ENCODE measurements at regions not wholly inside any gene's neighbourhood (a gene's known extent, or its start where the extent isn't known, plus 50 kb on each side); places are given as distances from the start of the nearest gene placed in this dataset.
A peak's percentile ranks its signal among the peaks of the same experiment; 100 is the strongest.

GRCh38 chr3:34008836-34009809 is 210.7 kb downstream of the PDCD6IP start:
- H4K20me1 ChIP-seq (replicated peaks; ENCODE audit: insufficient read depth), result no peaks in the 10 kb centered on the region
- H3K27ac ChIP-seq (ENCODE audit: low read depth), result no peak overlapping the region
- peak overlapping the region; percentile 60; the same call in 1 of the 2 replicates for H3K4me2 ChIP-seq
- H3K9me2 ChIP-seq (ENCODE audit: insufficient read depth), result 0 out of 2 replicates have a peak, but pooled peaks cover 3% of the 10 kb centered on the region
- TF ChIP-seq CTCF (conservative IDR thresholded peaks at IDR 0.05; ENCODE audit: low read depth in 2 of 2), result no peak
- TF ChIP-seq ZNF462 (CRISPR knock-in tag; IDR thresholded peaks at IDR 0.05), result no peak
- no peak for TF ChIP-seq ETS1 (IDR thresholded peaks at IDR 0.05)
- no peak for TF ChIP-seq JUNB (IDR thresholded peaks at IDR 0.05; ENCODE audit: unreplicated experiment)
- no peak for TF ChIP-seq ZNF331 (CRISPR knock-in tag; IDR thresholded peaks at IDR 0.05; ENCODE audit: low read depth)
- TF ChIP-seq EZH2 (IDR thresholded peaks at IDR 0.05; ENCODE audit: low read depth, unreplicated experiment), result no peak
- TF ChIP-seq STAT1 (IDR thresholded peaks at IDR 0.05; ENCODE audit: unreplicated experiment), result no peak
- TF ChIP-seq CREB1 (CRISPR knock-in tag; IDR thresholded peaks at IDR 0.05; ENCODE audit: low read depth), result no peak
- no peak for TF ChIP-seq NANOG (IDR thresholded peaks at IDR 0.05; ENCODE audit: borderline replicate concordance)
- TF ChIP-seq POLR2AphosphoS5 (IDR thresholded peaks at IDR 0.05; ENCODE audit: low read depth), result no peak
- no peak for TF ChIP-seq ZNF114 (CRISPR knock-in tag; IDR thresholded peaks at IDR 0.05)
- no peak for TF ChIP-seq EZH2phosphoT487 (IDR thresholded peaks at IDR 0.05; ENCODE audit: unreplicated experiment)
- no peak for TF ChIP-seq REST (IDR thresholded peaks at IDR 0.05; ENCODE audit: unreplicated experiment)
- ATAC-seq (peak; percentile 39; the same call in 2 of the 3 replicates), DNase-seq (ENCODE audit: low spot score) (no peak)
- no peaks in the 10 kb centered on the region for H3K79me2 ChIP-seq (replicated peaks; ENCODE audit: insufficient read depth)
- no peaks in the 10 kb centered on the region for H3K36me3 Mint-ChIP-seq (ENCODE audit: low read depth)
- peak overlapping the region; percentile 29 for H2AFZ ChIP-seq
- peaks cover 18% of the 10 kb centered on the region for H3K4me1 ChIP-seq (ENCODE audit: insufficient read depth)
- peaks cover 17% of the 10 kb centered on the region for H3K4me1 Mint-ChIP-seq
- no peaks in the 10 kb centered on the region for H3F3A ChIP-seq (replicated peaks; ENCODE audit: low read depth)
- H3K27ac Mint-ChIP-seq, result peak overlapping the region; percentile 11; the same call in 1 of the 2 replicates
- H3K9me3 Mint-ChIP-seq, result no peaks in the 10 kb centered on the region
- no peaks in the 10 kb centered on the region for H3K27me3 ChIP-seq (ENCODE audit: insufficient read depth)
- no peaks in the 10 kb centered on the region for H3K36me3 ChIP-seq (ENCODE audit: insufficient read depth)
- no peaks in the 10 kb centered on the region for H3K27me3 Mint-ChIP-seq (ENCODE audit: insufficient read depth, low read depth, poor library complexity)
- H3K4me3 ChIP-seq, result no peak overlapping the region
- no peak overlapping the region for H3K4me3 Mint-ChIP-seq

Measured in GM23338 (cell line).